Stimulated activated naive CD8-positive, alpha-beta T cell treated with anti-CD3 and anti-CD28 coated beads, Interleukin-15, amount 100 ng/mL, for 72 hours (primary cell): ENCODE measurements at regions not wholly inside any gene's neighbourhood (a gene's known extent, or its start where the extent isn't known, plus 50 kb on each side); places are given as distances from the start of the nearest gene placed in this dataset.
"Not testable (repeated sequence)": the region's sequence is repeated elsewhere in the genome, so short reads cannot be mapped to it uniquely, and the experiment has no call there.

Experiments
- ATAC-seq: fragments of 150-1000 bp; cut with Tn5 transposase; 2 replicates; pipeline ENCODE4 v1.10.0; 2021; ENCODE audit warnings: mild to moderate bottlenecking, moderate library complexity
- DNase-seq, 2 donors: peaks; one replicate each; pipeline ENCODE4 v3.0.0; 2021 to 2022
- H3K27ac Mint-ChIP-seq, 2 donors: one replicate each; pipeline ENCODE4 v1.8.0; 2022; ENCODE audit warnings: mild to moderate bottlenecking in 2 of 2, mixed read lengths in 2 of 2, moderate library complexity in 2 of 2
- H3K27me3 Mint-ChIP-seq: one replicate; pipeline ENCODE4 v1.8.0; 2022; ENCODE audit warnings: mixed read lengths
- H3K4me1 Mint-ChIP-seq: one replicate; pipeline ENCODE4 v1.8.0; 2022; ENCODE audit warnings: mild to moderate bottlenecking, mixed read lengths
- H3K4me3 Mint-ChIP-seq, 2 donors: one replicate each; pipeline ENCODE4 v1.8.0; 2022; ENCODE audit warnings: mild to moderate bottlenecking in 2 of 2, mixed read lengths in 2 of 2, moderate library complexity in 1 of 2
- H3K9me3 Mint-ChIP-seq, 2 donors: one replicate each; pipeline ENCODE4 v1.8.0; 2022; ENCODE audit warnings: mixed read lengths in 2 of 2

DNA sequence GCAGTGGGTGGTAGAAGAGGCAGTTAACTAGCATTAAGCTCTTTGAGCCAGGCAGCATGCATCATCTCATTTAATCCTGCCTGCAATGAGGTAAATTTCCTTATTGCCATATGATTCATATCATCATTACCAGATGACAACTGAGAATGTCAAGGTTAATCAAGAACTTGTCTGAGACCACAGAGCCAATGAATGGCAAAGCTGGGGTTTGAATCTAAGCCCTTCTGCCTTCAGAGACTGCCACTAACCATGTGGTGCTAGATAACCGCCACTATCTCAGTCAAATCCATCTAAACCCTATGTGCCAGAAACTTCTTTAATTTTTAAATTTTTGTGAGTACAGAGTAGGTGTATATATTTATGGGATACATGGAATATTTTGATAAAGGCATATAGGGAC is 77.8 kb upstream of the GRIP1 start:
- no peak overlapping the region for H3K27ac Mint-ChIP-seq

DNA sequence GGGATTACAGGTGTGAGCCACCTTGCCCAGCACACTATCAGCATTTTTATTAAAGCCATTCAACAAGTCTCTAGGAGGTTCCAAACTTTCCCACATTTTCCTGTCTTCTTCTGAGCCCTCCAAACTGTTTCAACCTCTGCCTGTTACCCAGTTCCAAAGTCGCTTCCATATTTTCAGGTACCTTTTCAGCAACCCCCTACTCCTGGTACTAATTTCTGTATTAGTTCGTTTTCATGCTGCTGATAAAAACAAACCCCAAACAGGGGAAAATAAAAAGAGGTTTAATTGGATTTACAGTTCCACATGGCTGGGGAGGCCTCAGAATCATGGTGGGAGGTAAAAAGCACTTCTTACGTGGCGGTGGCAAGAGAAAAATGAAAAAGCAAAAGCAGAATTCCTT is 81.2 kb upstream of the GRIP1 start:
- ATAC-seq, H3K27ac Mint-ChIP-seq, DNase-seq, H3K27me3 Mint-ChIP-seq, H3K4me3 Mint-ChIP-seq: not testable (repeated sequence)
- H3K4me1 Mint-ChIP-seq = peaks cover 13% of the 10 kb centered on the region
- H3K9me3 Mint-ChIP-seq = peaks cover 0 to 18% of the 10 kb centered on the region in 2 donors

More for the DNA sequence above, 77.8 kb upstream of the GRIP1 start:
- H3K4me1 Mint-ChIP-seq = peaks cover 10% of the 10 kb centered on the region
- H3K4me3 Mint-ChIP-seq = no peak overlapping the region
- no peak for DNase-seq
- peaks cover 0 to 18% of the 10 kb centered on the region in 2 donors for H3K9me3 Mint-ChIP-seq
- no peaks in the 10 kb centered on the region for H3K27me3 Mint-ChIP-seq
- peak; percentile 75 for ATAC-seq

DNA sequence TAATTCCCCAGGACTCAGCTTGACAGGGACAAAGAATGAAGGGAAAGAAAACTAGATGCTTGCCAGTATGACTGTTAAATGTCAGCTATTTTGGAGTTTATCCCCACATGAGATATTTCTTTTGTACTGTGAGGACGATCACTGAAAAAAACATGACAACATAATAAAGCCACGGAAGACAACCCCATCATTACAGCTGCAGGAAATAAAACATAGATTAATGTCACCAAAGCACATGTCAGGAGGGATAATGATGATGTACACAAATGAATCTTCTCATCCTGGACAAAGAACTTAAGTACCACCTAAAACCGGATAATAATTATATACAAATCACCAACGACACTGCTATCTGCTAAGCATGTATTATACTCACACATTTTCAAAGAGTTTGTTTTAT is 84.6 kb upstream of the GRIP1 start:
- Mint-ChIP-seq H3K27me3 (no peaks in the 10 kb centered on the region), H3K4me3 (no peak overlapping the region), H3K4me1 (peaks cover 27% of the 10 kb centered on the region), H3K27ac (no peak overlapping the region), H3K9me3 (peaks cover 0 to 18% of the 10 kb centered on the region in 2 donors)
- no peak for DNase-seq
- ATAC-seq = no peak

DNA sequence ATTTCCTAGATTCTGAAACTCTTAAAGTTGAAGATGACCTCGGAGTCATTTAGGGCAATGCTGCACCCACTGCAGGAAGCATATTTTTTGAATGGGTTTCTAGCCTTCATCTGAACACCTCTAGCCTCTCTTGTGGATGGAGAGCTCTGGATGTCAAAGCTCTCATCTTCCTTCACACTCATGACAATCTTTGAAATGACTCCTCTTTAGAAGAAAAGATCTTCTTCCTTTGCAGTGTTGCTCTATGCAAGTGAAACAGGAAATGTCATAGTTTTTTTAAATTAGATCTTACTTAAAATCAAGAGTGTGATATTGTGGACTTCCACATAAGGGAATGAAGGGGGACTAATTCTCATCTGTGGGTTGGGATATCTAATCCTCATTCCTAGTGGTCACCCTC is 86.3 kb upstream of the GRIP1 start:
- ATAC-seq (peak; percentile 72), DNase-seq (no peak)
- H3K9me3 Mint-ChIP-seq = peaks cover 0 to 9% of the 10 kb centered on the region in 2 donors
- H3K4me3 Mint-ChIP-seq = no peak overlapping the region
- peaks cover 34% of the 10 kb centered on the region for H3K4me1 Mint-ChIP-seq
- H3K27ac Mint-ChIP-seq = no peak overlapping the region
- no peaks in the 10 kb centered on the region for H3K27me3 Mint-ChIP-seq

- Mint-ChIP-seq H3K27ac (no peak overlapping the region), H3K9me3 (no peaks in the 10 kb centered on the region), H3K4me1 (peaks cover 34% of the 10 kb centered on the region), H3K27me3 (no peaks in the 10 kb centered on the region), H3K4me3 (no peak overlapping the region)
- ATAC-seq (no peak), DNase-seq (no peak)
These were observed 88.7 kb upstream of the GRIP1 start for GRCh38 chr12:66767536-66767935.

DNA sequence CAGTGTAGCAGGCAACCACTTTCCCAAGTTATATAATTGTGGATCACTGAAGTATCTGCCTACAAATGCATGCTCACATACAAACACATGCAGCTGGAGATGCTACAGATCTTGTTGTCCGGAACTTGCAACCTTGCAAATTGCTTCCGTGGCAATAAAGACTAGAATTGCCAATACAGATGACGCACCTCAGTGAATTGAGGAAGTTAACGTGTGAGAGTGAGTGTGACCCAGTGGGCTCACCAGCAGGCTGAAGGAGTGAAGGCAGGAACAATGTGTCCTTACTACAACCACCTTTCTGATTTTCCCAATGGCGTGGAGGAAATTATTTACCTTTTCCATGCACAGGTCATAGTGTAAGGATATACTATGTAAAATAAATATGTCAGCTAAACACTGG is 89.4 kb upstream of the GRIP1 start:
- peaks cover 34% of the 10 kb centered on the region for H3K4me1 Mint-ChIP-seq
- DNase-seq = no peak
- no peak overlapping the region for H3K4me3 Mint-ChIP-seq
- H3K27ac Mint-ChIP-seq = no peak overlapping the region
- no peaks in the 10 kb centered on the region for H3K27me3 Mint-ChIP-seq
- no peak for ATAC-seq
- no peaks in the 10 kb centered on the region for H3K9me3 Mint-ChIP-seq

GRCh38 chr12:66774929-66775328 is 96.1 kb upstream of the GRIP1 start:
- peaks cover 28% of the 10 kb centered on the region for H3K4me1 Mint-ChIP-seq
- H3K27me3 Mint-ChIP-seq = peaks cover 14% of the 10 kb centered on the region
- H3K4me3 Mint-ChIP-seq = no peak overlapping the region
- ATAC-seq (no peak), DNase-seq (no peak)
- no peak overlapping the region for H3K27ac Mint-ChIP-seq
- H3K9me3 Mint-ChIP-seq = peaks cover 0 to 6% of the 10 kb centered on the region in 2 donors

DNA sequence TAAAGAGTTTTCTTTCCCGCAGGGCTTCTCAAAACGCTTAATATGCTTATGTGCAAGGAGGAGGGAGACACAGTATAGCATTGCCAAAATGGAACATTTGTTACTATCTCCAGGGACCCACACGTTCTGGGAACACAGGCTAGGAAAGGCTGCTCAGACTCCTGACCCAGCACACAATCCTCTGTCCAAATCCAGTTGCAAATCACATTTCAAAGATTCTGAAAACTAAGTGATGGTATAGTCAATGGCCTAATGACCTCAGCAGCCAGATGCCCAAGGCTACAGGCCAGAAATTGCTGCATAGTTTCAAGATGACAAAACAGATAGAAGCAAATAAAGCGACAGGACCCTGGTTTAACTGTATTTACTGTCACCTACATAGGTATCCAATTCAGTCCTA is 97.0 kb upstream of the GRIP1 start:
- H3K27me3 Mint-ChIP-seq = peaks cover 14% of the 10 kb centered on the region
- DNase-seq = no peak
- H3K27ac Mint-ChIP-seq = no peak overlapping the region
- ATAC-seq = no peak
- H3K4me3 Mint-ChIP-seq = no peak overlapping the region
- H3K4me1 Mint-ChIP-seq = peaks cover 28% of the 10 kb centered on the region
- peaks cover 0 to 7% of the 10 kb centered on the region in 2 donors for H3K9me3 Mint-ChIP-seq

GRCh38 chr12:66776974-66777373 is 98.1 kb upstream of the GRIP1 start:
- DNase-seq = peak; percentile 67 to 83
- ATAC-seq = peak; percentile 100
- Mint-ChIP-seq H3K4me1 (peaks cover 28% of the 10 kb centered on the region), H3K27me3 (peaks cover 14% of the 10 kb centered on the region), H3K9me3 (peaks cover 0 to 7% of the 10 kb centered on the region in 2 donors), H3K4me3 (peak overlapping the region; percentile 9 to 46), H3K27ac (peak overlapping the region in 1 of 2 donors; percentile 29)

GRCh38 chr12:66779466-66779865 is 100.6 kb upstream of the GRIP1 start:
- peaks cover 0 to 7% of the 10 kb centered on the region in 2 donors for H3K9me3 Mint-ChIP-seq
- DNase-seq (no peak), ATAC-seq (no peak)
- peaks cover 28% of the 10 kb centered on the region for H3K4me1 Mint-ChIP-seq
- no peak overlapping the region for H3K4me3 Mint-ChIP-seq
- no peak overlapping the region for H3K27ac Mint-ChIP-seq
- peaks cover 14% of the 10 kb centered on the region for H3K27me3 Mint-ChIP-seq

DNA sequence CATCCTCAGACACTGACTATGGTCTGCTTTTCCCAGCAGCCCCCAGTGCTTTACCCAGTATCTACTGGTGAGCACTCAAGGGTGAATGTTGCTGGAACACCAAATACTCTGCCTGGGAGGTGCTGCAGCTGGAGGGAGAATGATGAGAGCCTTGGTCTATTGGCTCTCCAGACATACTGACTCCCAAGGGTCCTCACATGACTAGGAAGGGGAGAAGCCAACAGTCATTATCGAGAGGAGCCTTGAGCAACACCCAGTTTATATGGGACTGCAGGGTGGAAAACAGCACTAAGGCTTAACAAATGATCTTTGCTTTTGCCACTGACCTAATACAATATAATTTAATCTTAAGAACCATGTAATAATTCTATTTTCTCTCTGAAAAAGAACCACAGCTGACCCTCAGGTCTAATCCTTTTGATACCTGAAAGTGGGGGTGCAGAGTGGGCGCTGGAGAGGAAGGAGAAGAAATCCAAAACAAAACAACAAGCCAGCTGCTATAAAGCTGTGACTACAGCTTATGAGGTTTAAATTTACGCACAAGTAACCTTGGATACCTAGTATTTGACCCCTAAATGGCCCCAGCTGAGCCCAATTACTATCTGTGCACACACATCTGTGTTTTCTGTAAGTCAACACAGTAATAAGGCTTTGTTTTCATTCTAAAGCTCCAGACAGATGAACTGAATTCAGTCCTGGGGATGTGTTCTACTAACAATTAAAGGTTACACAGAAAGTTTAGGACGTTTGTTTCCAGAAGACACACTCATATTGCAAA is 107.8 kb upstream of the GRIP1 start:
- Mint-ChIP-seq H3K4me3 (no peak overlapping the region), H3K9me3 (no peaks in the 10 kb centered on the region), H3K4me1 (no peaks in the 10 kb centered on the region), H3K27ac (no peak overlapping the region), H3K27me3 (peaks cover 6% of the 10 kb centered on the region)
- no peak for ATAC-seq
- DNase-seq = no peak

- Mint-ChIP-seq H3K9me3 (no peaks in the 10 kb centered on the region), H3K27ac (no peak overlapping the region), H3K4me3 (no peak overlapping the region), H3K4me1 (peaks cover 8% of the 10 kb centered on the region), H3K27me3 (no peaks in the 10 kb centered on the region)
- DNase-seq (no peak), ATAC-seq (peak; percentile 54)
These were observed 120.7 kb upstream of the GRIP1 start for GRCh38 chr12:66799551-66799950.

GRCh38 chr12:66800046-66800445 is 121.2 kb upstream of the GRIP1 start:
- DNase-seq (no peak), ATAC-seq (no peak)
- Mint-ChIP-seq H3K27me3 (no peaks in the 10 kb centered on the region), H3K4me1 (peaks cover 8% of the 10 kb centered on the region), H3K9me3 (no peaks in the 10 kb centered on the region), H3K27ac (no peak overlapping the region), H3K4me3 (no peak overlapping the region)

DNA sequence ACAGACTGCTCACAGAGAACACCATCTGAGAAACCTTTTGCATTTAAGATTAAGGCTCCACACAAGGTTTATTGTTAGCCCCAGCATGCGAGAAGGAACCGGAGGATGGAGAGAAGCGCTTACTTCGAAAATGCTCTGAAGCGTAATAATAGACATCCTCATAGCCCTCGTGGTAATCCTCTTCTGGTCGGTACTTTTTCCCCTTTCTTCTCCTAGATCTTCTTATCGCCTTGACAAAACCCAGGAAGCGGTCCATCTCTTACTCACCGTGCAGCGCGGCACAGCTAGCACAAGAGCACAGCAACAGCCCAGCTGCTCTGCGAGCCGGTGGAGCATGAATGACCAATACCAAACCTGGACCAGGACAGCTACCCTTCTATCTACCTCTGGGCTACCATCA is 125.1 kb upstream of the GRIP1 start:
- Mint-ChIP-seq H3K27ac (no peak overlapping the region), H3K27me3 (no peaks in the 10 kb centered on the region), H3K9me3 (no peaks in the 10 kb centered on the region), H3K4me1 (peaks cover 8% of the 10 kb centered on the region), H3K4me3 (no peak overlapping the region)
- DNase-seq (no peak), ATAC-seq (no peak)

DNA sequence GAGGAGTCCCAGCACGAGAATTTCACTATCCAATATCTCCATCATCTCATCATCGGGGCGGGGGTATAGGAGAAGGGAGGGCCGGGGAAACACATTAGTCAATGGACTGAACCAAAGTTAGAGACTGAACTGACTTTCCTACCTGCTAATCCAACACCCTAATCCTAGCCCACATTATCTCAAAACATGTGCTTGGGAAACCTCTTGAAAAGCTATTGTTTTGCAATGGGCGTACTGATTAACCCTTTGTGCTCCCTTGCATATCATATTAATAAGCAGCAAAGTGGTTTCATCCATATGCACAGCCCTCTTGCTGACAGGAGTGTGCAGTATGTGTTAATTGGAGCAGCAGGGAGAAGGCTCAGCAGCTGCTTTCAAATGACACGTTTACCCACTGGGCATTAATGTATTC is 125.7 kb upstream of the GRIP1 start:
- no peak overlapping the region for H3K4me3 Mint-ChIP-seq
- H3K27ac Mint-ChIP-seq = no peak overlapping the region
- no peaks in the 10 kb centered on the region for H3K27me3 Mint-ChIP-seq
- H3K9me3 Mint-ChIP-seq = no peaks in the 10 kb centered on the region
- ATAC-seq (no peak), DNase-seq (no peak)
- peaks cover 4% of the 10 kb centered on the region for H3K4me1 Mint-ChIP-seq

GRCh38 chr12:66808606-66809005 is 129.7 kb upstream of the GRIP1 start:
- Mint-ChIP-seq H3K4me3 (no peak overlapping the region), H3K4me1 (peaks cover 10% of the 10 kb centered on the region), H3K9me3 (no peaks in the 10 kb centered on the region), H3K27ac (no peak overlapping the region), H3K27me3 (no peaks in the 10 kb centered on the region)
- ATAC-seq (no peak), DNase-seq (no peak)
